Activated gamma-delta T cell treated with anti-CD3 and anti-CD28 coated beads, Interleukin-2, amount 50 U/mL, for 16 hours (primary cell): ENCODE measurements at regions not wholly inside any gene's neighbourhood (a gene's known extent, or its start where the extent isn't known, plus 50 kb on each side); places are given as distances from the start of the nearest gene placed in this dataset.
"Not testable (repeated sequence)": the region's sequence is repeated elsewhere in the genome, so short reads cannot be mapped to it uniquely, and the experiment has no call there.

Experiments used
- DNase-seq: peaks from one replicate; pipeline ENCODE4 v3.0.0-alpha.2; 2020; ENCODE audit warnings: low read depth

DNA sequence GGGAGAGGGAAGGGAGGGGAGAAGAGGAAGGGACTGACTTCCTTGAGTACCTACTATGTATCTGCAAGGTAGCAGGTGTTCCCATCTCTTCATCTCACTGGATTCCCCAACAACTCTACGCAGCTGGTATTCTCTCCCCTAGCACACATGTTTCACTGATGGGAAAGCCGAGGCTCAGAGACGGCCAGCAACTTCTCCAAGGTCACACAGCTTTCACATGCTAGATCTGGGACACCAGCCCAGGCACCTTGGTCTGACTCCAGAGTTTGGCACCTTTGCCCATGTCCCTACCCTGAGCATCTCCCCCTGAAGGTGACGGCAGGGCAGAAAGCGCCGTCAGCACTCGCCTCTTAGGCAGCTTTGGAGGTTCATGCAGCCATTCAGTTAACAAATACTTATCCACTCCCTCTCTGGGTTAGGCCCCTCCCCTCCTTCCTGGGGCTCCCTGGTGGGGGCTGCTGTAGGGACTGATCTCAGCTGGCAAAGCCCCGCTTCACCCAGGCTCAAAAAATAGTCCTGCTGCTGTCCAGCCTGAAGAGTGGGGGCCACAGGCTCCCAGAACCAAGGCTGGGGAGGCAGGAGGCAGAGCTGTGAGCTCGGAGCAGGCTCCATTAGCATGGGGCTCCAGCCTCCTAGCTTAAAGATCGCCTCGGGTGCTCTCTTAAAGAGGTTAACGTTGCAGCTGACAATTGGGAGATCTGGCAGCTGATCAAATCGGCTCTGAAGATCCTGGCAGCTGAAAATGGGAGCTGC is 79.4 kb downstream of the IGLL1 start:
- no peak for DNase-seq

DNA sequence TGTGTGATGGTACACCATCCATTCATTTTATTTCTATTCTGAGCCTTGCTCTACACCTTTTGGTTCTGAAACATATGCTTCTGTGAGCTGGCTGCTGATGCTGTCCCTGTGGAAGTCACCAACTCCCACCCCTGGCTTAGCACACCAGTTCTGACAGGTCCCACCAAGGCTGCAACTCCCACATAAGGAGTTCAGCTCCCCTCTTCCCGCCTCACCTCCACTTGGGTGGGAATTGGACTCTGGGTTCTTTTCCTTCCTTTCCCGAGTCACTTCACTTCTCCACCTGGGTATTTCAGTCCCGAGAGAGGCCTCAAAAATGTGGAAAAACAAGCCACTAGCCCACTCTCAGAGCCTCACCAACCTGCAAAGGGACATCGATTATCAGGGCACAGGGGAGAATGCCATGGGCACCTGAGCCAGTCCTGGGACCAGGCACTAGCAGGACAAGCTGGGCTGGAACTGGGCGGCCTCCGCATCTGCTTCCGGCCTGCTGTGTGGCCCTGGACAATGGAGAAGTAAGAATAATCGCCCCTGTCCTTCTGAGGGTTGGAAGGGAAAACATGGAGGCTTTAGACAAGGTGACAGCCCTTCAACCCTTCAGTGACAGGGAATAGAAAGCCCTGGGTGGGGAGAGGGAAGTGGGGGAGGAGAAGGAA is 80.1 kb downstream of the IGLL1 start:
- DNase-seq = no peak

DNA sequence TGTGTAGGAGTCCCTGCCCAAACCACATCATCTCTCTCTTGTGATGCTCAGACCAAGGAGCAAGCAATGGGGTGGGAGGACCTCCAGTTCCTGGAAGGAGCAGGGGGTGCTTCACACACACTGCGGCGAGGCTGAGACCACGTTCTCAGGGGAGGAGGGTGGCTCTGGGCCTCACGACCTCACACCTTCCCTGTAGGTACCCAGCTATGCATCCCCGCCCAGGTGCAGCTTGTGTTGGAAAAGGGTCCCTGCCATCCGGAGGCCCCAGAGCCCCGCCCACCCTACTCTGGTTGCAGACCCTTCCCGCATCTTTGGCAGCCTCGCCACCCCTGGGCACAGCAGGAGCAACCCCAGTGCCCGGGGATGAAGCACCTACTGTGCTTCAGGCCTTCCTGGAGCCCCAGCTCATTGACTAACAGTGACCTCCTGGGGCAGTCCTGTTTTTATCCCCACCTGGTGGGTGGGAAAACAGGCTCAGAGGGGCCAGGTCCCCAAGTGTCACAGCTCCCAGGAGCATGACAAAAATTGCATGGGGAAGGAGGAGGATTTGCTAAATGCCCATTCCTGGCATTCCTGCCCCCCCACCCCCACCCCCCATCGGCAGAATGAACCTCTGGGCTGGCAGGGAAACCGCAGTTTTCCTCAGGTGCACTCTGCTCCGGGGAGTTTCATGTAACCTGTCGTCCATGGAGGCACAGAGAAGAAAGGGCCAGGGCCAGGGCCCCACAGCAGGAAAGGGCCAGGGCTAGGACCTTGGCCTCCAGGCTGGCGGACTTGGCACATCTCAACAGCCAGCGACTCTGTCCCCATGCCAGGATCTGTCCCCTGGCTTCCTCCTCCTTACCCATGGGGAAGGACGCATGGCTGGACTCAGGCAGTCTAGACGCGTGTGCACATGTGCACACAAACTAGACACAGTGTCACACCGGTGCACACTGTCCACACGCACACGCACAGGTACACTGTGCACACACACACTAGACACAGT is 81.0 kb downstream of the IGLL1 start:
- no peak for DNase-seq

DNA sequence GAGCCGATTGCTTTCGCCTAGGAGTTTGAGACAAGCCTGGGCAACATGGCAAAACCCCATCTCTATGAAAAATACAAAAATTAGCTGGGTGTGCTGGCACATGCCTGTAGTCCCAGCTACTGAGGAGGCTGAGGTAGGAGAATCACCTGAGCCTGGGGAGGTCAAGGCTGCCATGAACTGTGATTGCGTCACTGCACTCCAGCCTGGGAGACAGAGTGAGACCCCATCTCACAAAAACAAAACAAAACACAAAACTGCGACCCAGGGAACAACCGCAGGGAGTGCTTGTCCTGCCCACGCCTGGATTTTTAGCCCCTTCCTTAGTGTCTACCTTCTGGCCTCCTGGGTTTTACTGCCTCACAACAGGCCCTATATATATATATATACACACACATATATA is 82.2 kb downstream of the IGLL1 start:
- not testable (repeated sequence) for DNase-seq

DNA sequence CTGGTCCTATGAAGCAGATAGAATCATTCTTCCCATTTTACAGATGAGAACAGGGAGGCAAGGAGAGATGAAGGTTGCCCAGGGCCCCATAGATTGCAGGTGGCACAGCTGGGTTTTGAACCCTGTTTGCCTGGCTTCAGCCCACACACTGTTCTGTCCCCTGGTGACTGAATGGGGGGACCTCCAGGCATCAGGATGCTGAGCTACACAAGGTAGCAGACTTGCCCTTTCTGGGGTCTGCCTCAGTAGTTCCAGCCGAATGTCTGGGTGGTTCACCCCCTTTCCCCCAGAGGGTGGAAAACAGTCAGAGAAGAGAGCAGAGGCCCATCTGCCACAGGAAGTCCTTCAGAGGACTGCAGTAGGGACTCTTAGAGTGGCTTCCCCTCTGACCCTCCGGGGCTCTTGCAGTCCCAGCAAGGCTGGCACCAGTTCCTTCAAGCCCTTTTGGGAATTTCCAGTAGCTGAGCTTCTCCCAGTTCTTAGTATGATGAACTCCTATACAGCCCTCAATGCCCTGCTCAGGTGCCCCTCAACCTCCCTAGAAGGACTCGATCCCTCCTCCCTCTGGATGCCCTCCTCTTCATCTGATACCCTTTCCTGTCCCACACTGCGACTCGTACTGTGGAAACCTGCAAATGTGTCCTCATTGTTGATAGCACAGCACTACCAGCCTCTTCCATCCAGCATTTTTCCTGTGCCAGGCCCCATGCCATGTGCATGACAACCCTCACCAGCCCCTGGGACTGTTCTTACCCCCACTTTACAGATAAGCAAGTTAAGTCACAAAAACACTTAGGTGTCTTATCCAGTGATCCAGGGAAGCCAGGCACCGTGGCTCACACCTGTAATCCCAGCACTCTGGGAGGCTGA is 82.8 kb downstream of the IGLL1 start:
- DNase-seq = no peak

DNA sequence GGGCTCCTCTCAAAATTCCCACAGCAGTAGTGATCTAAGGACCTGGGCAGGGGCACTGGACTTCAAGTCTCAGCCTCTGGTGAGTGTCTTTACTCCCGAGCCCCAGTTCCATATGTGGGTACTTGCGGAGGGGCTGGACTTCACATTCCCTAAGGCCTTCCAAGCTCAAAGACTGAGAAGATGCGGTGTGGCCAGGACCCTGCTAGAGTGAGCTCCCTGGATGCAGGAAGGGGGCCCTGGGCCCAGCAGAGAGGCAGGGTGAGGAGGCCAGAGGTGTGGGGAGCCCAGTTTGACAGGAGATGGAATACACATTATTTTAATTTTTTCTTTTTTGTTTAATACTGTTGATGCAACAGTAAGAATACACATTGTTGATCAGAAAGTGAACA is 83.7 kb downstream of the IGLL1 start:
- DNase-seq = no peak

DNA sequence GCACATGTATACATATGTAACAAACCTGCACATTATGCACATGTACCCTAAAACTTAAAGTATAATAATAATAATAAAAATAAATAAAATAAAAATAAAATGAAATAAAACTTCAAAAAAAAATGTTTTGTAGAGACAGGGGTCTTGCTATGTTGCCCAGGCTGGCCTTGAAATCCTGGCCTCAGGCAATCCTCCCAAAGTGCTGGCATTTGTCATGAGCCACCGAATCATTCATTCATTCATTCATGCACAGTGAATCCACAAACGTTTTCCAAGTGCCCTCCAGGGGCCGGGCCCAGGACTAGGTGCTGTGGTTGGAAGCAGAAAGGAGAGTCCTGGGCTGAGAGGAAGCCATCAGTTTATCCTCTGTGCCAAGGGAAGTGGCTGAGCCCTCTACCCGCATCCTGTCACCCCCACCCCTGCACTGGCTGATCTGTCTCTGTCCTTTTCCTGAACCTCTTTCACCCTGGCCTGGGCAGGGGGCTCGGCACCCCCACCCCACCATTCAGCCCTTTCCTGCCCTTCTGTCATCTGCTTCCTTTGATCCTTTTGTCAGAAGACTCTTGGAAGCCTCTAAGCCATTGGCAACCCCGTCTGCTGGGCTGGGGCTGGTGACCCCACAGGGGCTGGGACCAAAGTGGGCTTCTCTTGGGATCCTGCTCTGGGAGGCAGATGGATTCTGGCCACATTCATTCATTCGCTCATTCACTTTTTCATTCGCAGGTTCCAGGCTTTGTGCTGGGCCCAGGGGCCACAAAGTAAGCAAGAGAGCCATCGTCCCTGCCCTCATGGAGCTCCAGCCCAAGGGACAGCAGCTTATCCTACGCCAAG is 84.3 kb downstream of the IGLL1 start:
- no peak for DNase-seq

DNA sequence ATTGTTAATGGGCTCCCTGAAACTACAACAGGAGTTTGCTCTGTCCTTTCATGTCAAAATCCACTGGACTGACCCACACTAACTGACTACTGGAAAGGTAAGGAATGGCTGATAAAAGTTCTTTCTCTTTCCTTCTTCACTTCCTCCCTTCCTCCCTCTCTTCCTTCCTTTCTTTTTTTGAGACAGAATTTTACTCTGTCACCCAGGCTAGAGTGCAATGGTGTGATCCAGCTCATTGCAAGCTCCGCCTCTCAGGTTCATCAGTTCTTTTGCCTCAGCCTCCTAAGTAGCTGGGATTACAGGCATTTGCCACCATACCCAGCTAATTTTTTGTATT is 85.2 kb downstream of the IGLL1 start:
- no peak for DNase-seq

DNA sequence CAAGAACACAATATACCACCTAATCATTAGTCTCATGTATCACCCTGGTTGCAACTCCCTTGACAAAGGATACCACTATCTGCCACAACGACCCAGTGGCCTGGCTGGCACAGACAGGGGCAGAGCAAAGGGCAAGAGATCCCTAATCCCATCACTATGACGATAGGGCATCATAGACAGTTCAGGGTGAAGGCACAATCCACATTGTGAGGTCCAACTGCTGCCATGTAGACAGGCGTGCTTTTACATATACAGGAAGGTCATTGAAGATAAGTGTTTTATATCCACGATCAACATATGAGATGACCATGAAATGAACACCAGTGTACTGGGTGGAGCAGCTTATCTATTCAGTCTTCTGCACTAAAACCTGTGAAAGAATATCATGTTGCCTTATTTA is 94.6 kb downstream of the IGLL1 start:
- DNase-seq = no peak

DNA sequence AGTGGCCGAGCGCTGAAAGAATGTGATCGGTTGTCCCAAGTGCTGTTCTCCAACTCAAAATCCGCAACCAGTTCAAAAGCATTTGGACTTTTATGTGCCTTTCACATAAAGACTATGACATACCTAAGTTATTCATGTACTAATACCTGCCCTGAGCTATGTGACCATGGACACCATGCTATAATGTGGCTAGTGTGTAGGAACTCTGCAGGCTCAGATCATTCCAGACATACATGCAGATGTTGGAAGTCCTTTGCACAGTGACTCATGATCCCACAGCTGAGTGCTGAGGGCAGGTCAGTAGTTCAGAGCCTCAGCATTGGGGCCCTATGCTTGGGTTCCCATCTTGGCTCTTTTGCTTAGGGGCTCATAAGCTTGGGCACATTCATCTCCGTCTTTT is 95.4 kb downstream of the IGLL1 start:
- no peak for DNase-seq

DNA sequence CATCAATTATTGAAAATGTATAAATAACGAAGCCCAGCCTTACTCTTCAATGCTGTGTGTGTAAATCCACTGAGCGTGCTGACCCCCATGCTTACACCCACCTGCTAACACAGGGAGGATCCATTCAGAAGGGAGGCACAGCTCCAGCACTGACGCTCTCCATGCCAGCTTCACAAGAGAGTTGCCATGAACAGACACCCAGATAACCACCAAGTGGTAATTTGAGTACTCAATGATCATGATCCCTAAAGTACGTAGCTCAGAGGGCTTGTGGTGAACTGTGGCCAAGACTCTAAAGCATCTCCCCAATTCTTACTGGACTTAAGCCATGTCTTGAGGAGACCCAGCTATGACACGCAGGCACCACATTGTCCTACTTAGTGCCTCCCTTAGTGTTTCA is 98.7 kb downstream of the IGLL1 start:
- DNase-seq = no peak

DNA sequence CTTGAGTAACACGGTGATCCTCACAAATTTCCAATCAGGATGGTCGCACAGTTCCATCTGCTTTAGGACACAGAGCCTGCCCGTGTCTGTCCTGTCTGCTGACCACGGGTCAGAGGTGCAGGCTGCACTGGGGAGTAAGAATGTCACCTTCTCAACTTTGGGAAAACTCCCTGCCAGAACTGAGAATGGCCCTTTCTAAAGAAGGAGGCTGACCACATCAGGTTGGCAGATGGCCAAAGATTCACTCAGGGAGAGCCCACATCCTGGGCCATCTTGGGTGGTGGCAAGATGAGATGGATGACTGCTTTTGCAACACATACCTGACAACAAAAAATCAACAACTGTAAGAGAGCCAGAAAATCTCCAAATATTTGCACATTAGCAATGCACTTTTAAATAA is 101.9 kb downstream of the IGLL1 start:
- DNase-seq = no peak

DNA sequence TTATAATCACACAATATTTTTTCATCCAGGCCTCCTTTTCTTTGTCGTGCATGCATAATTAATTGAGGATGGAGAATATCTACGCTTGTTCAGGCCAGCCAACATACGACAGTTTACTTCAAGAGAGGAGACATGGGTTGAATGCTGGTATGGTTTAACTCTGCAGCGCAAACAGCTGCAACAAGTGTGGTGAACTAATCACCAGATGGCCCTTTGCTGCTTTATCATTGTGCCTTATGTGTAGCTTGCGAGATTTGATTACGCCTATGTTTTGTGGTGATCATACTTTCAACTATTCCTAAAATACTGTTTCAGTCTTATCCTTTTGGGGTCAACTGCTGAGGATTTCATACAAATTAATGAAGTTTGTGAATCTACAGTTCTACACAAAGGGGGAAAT is 105.6 kb downstream of the IGLL1 start:
- DNase-seq = not testable (repeated sequence)

DNA sequence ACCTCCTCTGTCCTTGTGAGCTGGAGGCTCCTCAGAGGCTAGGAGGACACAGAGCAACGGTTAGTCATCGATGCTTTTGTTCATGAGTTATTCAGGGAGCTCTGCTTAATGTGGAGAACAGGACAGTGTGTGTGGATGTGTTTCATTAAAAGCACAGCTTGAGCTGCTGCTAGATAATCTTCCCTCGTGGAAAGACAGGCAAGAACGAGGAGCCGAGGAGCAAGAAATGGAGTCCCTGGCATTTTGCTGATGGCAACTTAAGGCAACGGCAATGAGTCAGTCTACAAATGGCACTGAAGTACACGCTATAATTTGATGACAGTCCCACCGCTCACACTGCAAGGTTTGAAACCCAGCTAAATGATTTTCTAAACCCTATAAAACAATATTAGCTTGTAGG is 106.2 kb downstream of the IGLL1 start:
- no peak for DNase-seq

DNA sequence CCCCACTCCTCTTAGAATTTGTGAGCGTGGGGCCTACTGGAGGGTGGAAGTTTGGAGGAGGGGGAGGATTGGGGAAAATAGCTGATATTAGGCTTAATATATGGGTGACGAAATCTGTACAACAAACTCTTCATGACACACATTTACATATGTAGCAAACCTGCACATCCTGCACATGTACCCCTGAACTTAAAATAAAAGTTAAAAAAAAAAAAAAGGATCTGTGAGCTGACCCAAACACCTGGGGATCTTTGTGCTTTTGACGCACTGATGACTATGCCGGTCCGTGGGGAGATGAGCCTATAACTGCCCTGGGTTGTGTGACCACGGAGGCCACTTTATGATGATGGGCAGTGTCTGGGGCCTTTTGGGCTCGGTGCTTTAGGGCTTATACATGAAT is 107.7 kb downstream of the IGLL1 start:
- not testable (repeated sequence) for DNase-seq

DNA sequence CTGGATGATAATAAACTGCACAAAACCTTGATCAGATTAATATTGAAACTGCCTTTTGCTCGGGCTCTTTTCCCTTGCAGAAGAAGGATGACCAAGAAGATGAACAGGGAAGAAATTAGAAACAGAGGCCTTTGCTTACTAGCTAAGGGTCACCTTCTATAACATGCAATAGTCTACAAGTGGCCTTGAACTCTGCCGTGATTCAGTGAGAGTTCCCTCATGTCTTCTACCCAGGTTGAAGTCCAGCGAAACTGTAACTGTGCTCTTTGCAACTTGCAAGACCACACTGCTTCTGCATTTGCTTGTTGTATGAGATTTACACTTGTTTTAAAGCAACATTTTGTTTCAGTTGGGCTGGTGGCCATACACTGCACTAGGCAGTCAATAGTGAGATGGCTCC is 108.4 kb downstream of the IGLL1 start:
- no peak for DNase-seq

DNA sequence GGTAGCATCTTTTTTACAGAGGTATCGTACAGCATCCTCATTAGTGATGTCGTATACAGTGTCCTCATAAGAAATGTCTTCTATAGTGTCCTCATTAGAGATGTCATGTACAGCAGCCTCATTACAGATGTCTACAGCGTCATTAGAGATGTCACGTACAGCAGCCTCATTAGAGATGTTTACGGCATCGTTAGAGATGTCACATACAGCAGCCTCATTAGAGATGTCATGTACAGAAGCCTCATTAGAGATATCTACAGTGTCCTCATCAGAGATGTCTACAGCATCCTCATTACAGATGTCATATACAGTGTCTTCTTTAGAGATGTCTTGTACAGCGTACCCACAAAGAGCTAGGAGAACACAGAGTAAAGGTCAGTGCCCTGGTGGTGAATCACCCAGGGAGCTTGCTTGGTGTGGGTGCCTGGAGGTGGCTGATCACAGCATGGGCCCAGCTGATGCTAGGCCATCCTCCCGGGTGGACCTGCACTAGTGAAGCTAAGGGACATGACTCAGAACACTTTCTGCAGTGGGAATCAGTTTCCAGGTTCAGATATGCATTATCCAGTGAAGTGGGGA is 109.2 kb downstream of the IGLL1 start:
- DNase-seq = no peak

DNA sequence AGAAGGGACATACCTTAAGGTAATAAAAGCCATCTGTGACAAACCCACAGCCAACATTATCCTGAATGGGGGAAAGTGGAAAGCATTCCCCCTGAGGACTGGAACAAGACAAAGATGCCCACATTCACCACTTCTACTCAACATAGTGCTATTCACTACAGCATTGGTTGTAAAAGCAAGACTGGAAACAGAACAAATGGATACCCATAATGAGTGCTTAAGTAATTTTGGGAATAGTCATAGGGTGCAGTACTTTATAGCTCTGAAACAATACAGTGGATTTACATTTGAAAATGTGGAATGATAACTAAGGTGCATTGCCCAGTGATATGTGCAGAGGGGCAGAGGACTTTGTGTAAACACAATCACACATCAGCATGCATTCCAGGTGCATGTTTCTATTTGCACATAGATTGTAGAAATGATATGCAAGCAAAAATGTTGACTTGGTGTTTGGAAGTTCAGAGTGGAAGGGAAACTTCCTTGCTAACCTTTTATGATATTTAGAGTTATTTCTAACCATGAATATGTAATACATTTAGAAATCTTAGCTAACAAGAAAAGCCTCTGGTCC is 112.3 kb downstream of the IGLL1 start:
- DNase-seq = no peak

DNA sequence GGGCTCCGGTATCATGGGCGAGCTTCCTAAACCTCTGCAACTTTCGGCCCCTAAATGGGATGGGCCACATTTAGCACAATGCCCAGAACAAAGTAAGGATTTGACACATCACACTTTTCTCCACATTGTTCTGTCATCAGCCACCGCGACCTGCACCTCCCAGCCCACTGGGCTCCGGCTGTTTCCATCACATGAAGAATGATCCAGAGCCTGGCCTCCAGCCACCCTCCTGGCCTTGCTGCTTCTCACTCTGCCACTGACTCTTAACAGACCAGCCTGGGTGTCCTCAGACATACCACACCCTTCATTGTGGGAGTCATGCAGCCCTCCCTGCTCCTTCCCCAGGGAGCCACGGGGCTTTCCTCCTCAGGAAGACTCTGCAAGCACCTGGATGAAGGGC is 113.7 kb downstream of the IGLL1 start:
- DNase-seq = no peak

DNA sequence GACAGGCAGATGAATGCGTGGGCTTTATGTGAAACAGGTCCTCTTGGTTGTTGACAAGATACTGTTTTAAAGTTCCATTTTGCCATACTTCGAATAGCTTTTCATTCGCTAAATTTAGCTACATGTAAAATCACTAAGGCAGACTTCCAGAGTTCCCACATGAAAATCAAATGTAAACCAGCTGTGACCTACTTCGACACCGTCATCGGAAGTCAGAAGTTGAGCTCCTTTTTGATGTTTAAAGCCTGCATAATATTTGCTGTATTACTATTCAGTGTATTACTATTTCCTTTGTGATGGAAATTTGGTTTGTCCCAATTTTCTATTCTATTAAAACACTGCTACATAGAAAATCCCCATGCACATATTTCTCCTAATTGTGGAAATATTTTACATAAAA is 115.3 kb downstream of the IGLL1 start:
- not testable (repeated sequence) for DNase-seq
